ENCODE measurements at regions not wholly inside any gene's neighbourhood (a gene's known extent, or its start where the extent isn't known, plus 50 kb on each side); places are given as distances from the start of the nearest gene placed in this dataset.

GRCh38 chr19:46546194-46546896 is 50.7 kb upstream of the PNMA8B start:
- DNase-seq: peak; percentile 15

- no peak for DNase-seq
Measured at GRCh38 chr19:46550684-46551083, 50.4 kb upstream of the CALM3 start.

- no peak for DNase-seq
Measured at GRCh38 chr19:46551164-46551563, 50.0 kb upstream of the CALM3 start.

All from fibroblast of skin of right biceps (primary cell).